HG03558 (cell line): ENCODE measurements at regions not wholly inside any gene's neighbourhood (a gene's known extent, or its start where the extent isn't known, plus 50 kb on each side); places are given as distances from the start of the nearest gene placed in this dataset.
"Not testable (repeated sequence)": the region's sequence is repeated elsewhere in the genome, so short reads cannot be mapped to it uniquely, and the experiment has no call there.

ENCODE experiments used
- ATAC-seq: cut with Tn5 transposase; IDR thresholded peaks from one replicate; pipeline ENCODE4 v1.9.1; 2021; ENCODE audit warnings: moderate number of reproducible peaks; ENCODE audit not compliant: unreplicated experiment; ENCODE audit errors: extremely low read depth

DNA sequence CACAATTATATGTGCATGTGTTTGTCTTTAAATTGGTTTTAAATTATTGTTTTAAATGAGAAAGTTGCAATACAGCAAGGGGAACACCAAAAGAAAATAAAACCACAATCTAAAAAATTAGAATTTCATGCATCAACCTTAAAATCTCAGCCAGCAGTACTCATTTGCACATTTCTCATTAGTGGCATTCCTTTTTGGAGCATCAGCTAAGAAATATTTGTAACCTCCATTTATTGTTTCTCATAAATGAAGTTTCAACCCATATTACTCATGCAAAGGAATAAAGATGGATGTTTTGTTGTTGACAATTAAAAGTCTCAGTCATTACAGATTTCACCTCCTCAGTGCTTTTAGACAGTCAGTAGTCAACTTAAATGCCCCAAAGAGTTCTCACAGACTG lies 160.1 kb downstream of the TBX15 start:
- ATAC-seq = no peak

GRCh38 chr1:118827636-118828035 lies 160.5 kb downstream of the TBX15 start:
- no peak for ATAC-seq

GRCh38 chr1:118827207-118827606 lies 160.9 kb downstream of the TBX15 start:
- no peak for ATAC-seq

- no peak for ATAC-seq
Measured at GRCh38 chr1:118826669-118827068, 161.5 kb downstream of the TBX15 start.

- no peak for ATAC-seq
Measured at GRCh38 chr1:118825619-118826018, 162.5 kb downstream of the TBX15 start.

DNA sequence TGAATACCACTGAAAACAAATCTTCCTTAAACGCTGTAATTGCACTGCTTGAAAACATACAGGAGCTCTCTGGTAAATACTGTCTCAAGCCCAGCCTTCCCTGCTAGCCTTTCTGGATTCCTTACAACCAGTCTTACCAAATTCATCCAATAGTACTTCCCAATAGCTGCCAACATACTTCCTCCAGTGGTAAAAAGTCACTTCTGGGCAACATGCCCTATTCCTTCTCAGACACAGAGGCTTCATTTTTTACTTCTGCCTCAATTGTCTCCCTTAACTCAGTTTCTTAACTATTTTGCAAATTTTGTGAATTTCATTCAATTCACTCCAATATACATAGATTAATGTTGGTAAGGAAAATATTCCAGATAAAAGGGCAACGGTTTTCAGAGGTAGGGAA lies 166.3 kb downstream of the TBX15 start:
- no peak for ATAC-seq

DNA sequence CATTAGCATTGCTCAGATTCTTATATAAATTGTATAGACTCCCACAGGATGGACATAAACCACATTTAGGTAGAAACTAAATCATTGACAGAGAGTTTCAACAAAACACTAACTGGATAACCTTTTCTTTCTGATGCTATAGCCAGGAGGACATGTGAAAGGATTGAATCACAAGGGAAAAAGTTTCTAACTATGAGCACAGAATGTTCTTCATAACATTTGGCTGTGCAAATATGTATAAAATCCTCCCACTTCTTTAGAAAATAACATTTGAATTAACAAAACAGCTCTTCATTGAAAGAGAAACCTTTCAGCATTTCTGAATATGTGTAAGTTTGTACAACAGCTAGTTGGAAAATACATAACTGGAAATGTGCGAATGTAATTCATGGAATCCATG lies 167.3 kb downstream of the TBX15 start:
- no peak for ATAC-seq

DNA sequence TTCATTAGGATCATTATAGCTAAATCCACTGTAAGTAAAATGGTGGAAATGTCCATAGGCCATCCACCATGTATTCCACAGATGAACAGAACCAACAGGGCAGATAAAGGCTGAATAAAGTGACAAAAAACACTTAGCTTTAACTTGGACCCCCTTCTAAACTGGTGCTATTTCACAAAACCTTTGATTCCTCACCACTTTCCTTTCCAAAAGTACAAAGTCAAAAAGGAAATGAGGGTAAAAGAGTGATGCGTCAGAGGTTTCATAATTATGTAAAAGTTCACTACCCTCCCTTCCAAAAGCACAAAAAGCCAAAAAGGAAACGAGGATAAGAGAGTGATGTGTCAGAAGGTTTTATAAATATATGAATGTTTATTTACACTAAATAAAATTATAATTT lies 172.2 kb downstream of the TBX15 start:
- no peak for ATAC-seq

DNA sequence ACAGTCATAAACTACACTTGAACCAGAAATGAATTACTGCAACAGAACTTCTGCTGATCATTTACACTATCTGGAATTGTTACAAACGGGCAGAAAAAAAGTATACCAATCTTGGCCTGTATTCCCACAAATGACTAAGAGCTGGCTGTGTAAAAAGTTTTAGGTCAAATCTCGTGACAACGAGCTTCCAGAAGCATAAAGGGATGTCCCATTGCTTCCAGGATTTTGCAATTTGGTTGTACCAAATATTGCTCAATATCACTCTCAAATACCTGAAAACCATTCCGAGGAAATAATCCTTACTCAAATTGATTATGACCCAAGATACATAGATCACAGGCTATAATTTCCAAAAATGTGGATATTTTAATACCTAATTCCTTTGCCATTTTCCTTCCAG lies 175.6 kb downstream of the TBX15 start:
- ATAC-seq = no peak

GRCh38 chr1:118811156-118811555 lies 177.0 kb downstream of the TBX15 start:
- no peak for ATAC-seq

GRCh38 chr1:118809586-118809985 lies 178.6 kb downstream of the TBX15 start:
- ATAC-seq = no peak

- not testable (repeated sequence) for ATAC-seq
Measured at GRCh38 chr1:118803128-118803527, 185.0 kb downstream of the TBX15 start.

DNA sequence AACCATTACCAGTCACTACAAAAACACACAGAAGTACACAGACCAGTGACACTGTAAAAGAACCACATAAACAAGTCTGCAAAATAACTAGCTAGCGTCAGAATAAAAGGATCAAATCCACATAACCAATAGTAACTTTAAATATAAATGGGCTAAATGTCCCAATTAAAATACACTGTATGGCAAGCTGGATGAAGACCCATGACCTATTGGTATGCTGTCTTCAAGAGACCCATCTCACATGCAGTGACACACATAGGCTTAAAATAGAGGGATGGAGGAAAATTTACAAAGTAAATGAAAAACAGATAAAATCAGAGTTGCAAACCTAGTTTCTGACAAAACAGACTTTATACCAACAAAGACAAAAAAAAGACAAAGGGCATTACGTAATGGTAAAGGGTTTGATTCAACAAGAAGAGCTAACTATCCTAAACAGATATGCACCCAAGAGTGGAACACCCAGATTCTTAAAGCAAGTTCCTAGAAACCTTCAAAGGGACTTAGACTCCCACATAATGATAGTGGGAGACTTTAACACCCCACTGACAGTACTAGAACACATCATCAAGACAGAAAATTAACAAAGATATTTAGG lies 196.9 kb downstream of the TBX15 start:
- ATAC-seq = no peak

DNA sequence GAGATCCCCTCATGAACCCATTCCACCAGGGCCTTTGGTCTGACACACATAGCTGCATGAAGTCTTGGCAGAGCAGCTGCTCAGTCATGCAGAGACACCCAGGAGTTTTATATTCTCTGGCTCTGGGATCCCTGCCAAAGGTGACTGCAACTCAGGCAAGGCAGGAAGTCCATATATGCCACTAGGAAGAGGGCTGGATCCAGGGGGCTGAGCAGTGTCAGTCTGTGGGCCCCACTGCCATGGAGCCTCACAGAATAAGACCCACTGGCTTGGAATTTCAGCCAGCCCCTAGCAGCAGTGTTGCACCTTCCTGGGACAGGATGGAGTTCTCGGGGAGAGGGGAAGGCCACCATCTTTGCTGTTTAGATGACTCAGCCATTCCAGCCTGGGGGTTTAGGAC lies 199.7 kb downstream of the TBX15 start:
- ATAC-seq = no peak

- ATAC-seq = no peak
Measured at GRCh38 chr1:118786454-118787155, 201.5 kb downstream of the TBX15 start.

DNA sequence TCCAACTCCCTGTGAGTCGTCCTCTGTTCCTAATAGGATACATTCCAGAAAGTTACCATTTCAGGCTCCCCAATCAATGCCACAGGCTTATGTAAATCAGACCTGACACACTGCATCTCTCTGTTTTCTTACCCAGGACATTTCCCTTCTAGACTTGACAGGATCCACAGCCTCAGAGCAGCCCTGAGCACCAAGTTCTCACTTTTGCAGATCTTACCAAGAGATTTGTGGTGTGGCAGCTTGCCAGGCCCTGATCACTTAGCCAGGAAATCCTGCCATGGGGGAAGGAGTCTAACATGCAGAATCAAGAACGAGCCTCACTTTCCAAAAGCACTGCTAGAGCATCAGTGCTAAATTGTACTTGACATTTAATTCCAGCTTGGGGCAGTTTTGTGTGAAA lies 202.9 kb downstream of the TBX15 start:
- no peak for ATAC-seq

- ATAC-seq = no peak
Measured at GRCh38 chr1:118783095-118783758, 204.9 kb downstream of the TBX15 start.

DNA sequence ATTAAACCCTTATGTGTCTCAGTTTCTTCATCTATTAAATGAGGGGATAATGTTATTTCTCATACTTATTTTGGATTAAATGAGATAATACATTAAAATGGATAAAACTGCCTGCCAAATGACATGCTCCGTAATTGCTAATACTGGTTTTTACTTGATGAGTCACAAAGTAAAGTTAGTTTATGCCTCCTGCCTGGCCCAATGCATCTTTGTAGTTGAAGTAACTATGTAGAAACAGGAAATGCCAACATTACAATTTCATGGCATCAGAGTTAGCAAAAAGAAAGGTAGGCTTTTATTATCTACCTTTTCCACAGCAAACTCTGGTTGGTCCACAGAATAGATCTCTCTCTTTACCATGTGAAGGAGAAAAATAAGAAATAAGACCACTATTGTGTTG lies 214.5 kb downstream of the TBX15 start:
- ATAC-seq = no peak

GRCh38 chr1:118767971-118768370 lies 220.2 kb downstream of the TBX15 start:
- ATAC-seq = no peak

DNA sequence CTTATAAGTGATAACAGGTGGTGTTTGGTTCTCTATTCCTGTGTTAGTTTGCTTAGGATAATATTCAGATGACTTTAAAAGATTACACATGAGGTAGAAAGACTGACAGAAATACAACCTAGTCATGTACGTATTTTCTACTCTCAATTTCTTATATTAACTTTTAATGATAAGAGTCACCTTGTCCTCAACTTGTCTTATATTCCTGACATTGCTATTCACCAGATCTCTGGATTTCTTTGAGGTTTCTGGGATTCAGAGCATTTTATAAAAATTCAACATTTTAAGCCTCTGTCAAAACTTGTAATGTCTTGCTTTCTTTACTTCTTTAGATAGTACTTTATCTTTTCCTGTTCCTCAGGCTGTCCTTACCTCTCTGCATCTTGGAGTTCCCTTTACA lies 234.2 kb downstream of the TBX15 start:
- ATAC-seq = no peak

DNA sequence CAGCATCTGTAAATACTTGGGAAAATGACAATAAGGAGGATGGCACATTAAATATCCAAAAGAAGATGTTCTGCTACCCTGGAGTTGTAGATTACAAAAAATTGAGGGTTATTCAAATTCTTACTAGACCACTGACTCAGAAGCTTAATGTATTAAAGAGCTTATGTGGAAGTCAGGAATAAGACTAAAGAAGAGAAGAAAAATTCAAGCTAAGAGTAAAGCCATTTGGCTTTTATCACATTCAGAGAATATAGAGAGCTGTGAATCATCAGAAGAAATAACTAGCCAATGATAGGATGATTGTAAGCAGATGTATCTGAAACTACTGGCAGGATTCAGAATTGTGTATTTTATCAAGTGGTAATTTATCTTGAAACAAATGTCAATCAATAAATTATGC lies 237.0 kb downstream of the TBX15 start:
- ATAC-seq = no peak

- no peak for ATAC-seq
Measured at GRCh38 chr1:118744420-118744819, 243.7 kb downstream of the TBX15 start.
